ENCODE measurements at regions not wholly inside any gene's neighbourhood (a gene's known extent, or its start where the extent isn't known, plus 50 kb on each side); places are given as distances from the start of the nearest gene placed in this dataset.

- DNase-seq (ENCODE audit: low read depth): no peak
These were observed 567.6 kb downstream of the BRD1 start for GRCh38 chr22:49259839-49260615.

DNA sequence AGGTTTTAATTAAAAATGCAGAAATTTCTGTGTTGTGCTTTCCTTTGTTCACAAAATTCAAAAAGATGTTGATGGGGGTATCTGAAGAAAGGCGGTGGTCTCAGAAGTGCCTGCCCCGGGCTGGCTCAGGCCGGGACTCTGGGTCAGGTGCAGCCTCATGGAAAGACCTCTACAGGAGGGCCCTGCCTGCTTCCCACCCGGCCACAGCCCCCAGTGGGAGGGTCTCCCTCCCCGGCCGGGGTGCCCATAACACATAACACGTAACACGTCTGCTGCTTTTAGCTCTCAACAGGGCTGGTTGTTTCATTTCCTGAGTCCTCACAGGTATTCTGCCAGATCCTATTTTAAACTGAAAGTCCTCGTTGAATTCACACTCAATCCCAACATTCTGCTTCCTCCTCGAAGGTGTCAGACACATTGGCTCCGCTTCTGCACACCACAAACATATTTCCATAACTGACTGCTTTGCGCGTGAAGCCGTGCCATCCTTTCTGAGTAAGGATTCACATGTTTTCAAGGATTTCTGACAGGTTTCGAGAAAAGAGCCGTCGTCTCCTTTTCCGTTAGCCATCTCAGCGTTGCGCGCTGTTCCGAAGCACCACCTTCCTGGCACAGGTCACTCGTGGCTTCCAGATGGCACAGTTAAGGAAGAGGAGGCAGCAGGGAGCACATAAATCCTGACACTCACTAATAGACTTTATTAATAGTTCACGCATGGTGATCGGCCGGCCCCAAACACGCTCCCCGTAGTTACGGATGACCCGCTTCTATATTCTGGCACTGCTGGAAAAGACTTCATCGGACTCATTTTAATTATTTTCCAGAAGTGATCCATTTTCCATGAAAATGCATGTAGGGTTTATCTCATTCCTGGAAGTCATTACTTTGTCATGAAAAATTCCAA, 569.3 kb downstream of the BRD1 start:
- DNase-seq (ENCODE audit: low read depth): no peak

- DNase-seq (ENCODE audit: low read depth): no peak
These were observed 570.1 kb downstream of the BRD1 start for GRCh38 chr22:49257551-49257961.

DNA sequence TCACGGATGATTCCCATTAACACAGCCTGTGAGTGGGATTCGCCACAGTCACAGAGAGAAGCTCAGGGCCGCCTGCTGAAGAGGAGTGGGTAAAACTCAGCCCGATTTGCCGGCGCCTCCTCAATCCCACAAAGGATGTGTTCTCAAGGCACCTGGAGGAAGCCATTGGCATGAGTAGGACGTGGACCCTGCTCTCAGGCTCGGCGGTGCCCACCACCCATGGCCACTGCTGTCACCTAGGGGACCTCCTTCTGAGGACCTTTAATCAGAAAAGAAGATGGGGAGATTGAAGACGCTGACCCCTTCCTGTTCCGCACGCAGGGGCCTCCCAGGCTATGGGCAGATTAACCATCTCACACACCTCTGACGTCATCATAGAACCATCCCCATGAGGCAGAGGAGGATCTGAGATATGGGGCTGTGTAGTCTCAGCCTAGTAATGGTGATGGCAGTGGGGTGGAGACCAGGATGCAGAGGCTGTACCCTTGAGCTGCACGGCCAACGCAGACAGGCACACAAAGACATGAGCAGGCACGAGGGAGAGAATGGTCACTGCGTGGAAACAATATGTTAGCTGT, 571.8 kb downstream of the BRD1 start:
- no peak for DNase-seq (ENCODE audit: low read depth)

GRCh38 chr22:49255154-49255553, 572.5 kb downstream of the BRD1 start:
- DNase-seq (ENCODE audit: low read depth): no peak

DNA sequence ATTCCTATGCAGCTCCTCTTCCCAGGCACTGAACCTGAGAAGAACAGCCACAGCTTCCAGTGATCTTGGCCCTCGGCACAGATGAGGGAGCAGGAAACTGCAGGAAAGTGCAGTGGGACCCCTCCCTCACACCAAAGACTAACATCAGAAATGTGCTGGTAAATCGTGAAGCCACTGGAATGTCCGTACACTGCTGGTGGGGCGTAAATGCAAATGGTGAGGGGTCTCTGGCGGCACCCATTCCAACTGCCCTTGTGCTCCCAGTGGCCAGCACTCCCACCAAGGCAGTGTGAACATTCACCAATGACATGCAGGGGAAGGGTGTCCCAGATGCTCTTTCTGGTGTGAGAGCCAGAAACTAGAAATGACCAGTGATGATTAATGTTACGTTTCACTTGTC, 574.0 kb downstream of the BRD1 start:
- no peak for DNase-seq (ENCODE audit: low read depth)

DNA sequence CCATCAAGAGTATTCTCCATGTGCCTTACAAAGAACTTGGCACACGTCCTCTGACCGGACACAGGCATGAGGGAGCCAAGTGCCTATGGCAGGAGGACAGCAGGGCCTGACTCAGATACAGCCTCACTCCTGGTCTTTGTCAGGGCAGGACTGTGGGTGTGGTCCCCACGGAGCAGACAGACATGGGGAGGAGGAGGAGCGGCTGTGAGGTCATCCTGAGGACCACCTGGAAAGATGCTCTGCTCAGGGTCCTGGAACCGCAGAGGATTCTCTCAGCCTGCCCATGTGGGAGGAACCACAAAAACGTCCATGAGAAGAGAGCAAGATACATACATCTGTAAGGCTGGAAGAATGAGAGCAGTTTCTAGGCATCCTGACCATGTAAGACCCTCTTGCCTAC, 576.3 kb downstream of the BRD1 start:
- DNase-seq (ENCODE audit: low read depth): no peak

DNA sequence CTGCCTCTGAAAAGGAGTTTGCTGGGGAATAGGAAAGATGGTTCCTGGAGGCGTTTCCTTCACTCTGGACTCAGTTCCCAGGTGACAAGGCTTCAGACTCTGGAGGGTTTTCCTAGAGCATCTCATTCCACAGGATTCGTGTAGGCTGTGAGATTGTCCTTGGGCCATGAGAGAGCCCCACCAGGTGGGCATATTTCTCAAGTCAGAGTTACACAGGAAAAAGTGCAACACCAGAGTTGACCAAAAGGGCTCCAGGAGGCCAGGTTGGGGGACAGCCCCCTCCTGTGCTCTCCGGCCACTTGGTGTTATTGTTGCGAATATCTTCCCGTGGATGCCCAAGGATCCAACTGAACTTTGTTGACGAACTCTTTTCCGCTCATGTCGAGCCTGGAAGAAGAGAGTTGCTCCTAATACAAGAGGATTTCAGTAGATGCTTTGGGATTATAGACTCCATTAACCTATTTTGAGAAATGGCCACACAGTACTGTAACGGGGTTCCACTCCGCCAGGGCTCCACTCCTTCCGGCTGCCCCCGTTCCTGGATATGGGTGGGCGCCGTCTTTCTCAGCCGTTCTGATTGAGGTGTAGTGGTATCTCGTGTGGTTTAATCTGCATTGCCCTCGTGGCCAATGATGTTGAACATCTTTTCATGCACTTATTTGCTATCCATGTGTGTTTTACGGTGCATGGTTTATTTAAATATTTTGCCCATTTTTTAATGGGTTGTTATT, 580.3 kb downstream of the BRD1 start:
- no peak for DNase-seq (ENCODE audit: low read depth)

- DNase-seq (ENCODE audit: low read depth): no peak
These were observed 582.9 kb downstream of the BRD1 start for GRCh38 chr22:49244466-49245420.

- no peak for DNase-seq (ENCODE audit: low read depth)
These were observed 583.7 kb downstream of the BRD1 start for GRCh38 chr22:49243965-49244364.

- DNase-seq (ENCODE audit: low read depth): no peak
These were observed 584.3 kb downstream of the BRD1 start for GRCh38 chr22:49243335-49243734.

DNA sequence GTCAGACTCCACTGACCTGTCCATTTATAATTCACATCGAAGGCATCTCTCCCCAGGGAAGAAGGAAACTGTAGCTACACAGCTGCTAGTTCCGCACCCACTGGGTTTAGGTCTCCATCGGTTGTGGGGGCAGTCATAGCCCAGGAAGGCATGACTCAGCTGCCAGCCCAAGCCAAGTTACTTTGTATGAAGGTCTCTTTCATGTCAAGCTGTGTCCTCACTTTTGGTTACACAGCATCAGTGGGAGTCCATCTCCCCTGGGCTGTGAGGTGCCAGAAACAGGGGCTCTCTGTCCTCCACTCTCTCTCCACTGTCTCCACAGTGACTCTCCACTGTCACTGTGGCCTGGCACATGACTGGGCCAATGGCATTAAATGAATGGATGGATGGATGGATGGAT, 585.2 kb downstream of the BRD1 start:
- DNase-seq (ENCODE audit: low read depth): no peak

DNA sequence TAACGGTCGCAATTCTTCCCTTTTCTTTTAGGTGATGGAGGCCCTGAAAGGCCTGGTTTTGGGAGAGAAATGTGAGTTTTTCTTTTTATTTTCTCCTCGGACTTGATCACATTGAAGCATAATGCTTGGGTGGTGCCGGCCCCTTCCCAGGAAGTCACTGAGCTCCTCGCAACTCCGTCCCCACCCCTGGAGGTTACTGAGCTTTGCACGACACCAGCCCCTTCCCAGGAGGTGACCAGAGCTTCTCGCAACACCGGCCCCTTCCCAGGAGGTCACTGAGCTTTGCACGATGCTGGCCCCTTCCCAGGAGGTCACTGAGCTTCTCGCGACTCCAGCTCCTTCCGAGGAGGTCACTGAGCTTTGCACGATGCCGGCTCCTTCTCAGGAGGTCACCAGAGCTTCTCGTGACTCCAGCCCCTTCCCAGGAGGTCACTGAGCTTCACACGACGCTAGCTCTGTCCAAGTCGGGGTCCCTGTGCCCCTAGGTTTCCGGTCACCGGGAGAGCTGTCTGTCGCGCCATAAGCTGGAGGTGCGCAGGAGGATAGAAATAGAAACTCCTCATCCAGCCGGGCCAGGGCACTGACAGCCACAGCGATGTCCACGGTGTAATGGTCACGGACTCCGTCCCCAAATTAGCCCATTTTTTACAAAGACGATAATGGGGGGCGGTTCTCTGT, 586.4 kb downstream of the BRD1 start:
- no peak for DNase-seq (ENCODE audit: low read depth)

GRCh38 chr22:49240472-49240871, 587.2 kb downstream of the BRD1 start:
- no peak for DNase-seq (ENCODE audit: low read depth)

- DNase-seq (ENCODE audit: low read depth): no peak
These were observed 587.7 kb downstream of the BRD1 start for GRCh38 chr22:49240016-49240380.

GRCh38 chr22:49239264-49240015, 588.2 kb downstream of the BRD1 start:
- DNase-seq (ENCODE audit: low read depth): no peak

- no peak for DNase-seq (ENCODE audit: low read depth)
These were observed 589.2 kb downstream of the BRD1 start for GRCh38 chr22:49238181-49239141.

DNA sequence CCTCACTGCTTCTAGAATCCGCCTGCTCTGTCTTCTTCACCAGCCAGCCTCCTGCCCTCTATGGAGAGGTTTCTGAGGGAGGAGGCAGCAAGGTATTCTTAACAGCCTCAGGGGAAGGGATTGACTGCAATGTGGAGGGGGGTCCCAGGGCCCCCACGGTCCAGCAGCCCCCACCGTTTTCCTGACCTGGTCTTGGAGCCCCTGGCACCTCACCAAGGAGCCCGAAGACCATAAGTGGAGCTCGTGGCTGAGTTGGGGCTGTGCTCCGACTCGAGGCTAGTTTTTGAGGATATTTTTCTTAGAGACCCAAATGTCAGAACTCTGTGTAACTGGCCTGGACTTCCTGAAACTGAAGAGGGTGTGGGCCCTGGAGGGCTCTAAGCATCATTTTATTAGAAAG, 590.0 kb downstream of the BRD1 start:
- DNase-seq (ENCODE audit: low read depth): no peak

DNA sequence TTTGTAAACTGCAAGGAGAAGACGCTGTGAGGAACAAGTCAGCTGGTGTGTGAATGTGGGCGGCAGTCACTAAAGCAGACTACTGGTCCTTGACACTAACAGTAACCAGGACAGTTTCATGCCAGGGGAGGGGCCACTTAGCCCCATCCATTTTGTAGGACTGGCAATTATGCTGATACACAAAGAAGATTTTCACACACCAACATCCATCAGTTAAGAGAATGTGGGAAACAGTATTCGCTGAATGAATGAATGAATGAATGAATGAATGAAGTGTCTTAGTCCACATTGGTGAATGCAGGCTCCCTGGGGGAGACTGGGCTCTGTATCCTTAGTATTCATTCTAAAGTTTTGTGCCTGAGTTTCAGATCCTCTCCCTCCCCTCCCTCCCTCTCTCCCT, 590.4 kb downstream of the BRD1 start:
- no peak for DNase-seq (ENCODE audit: low read depth)
